Liver (tissue), 3 donors: ENCODE measurements at regions not wholly inside any gene's neighbourhood (a gene's known extent, or its start where the extent isn't known, plus 50 kb on each side); places are given as distances from the start of the nearest gene placed in this dataset.

Experiments
- ATF3 ChIP-seq: IDR thresholded peaks from 2 replicates; pipeline ENCODE4 v1.6.1; 2016; ENCODE audit warnings: antibody characterized with exemption
- CTCF ChIP-seq: fragments of 150-350 bp; IDR thresholded peaks from 2 replicates; pipeline ENCODE4 v1.5.1; 2017; ENCODE audit warnings: improper control_type of control experiment, low read depth, low read length; ENCODE audit not compliant: missing input control
- FOXA1 ChIP-seq: IDR thresholded peaks from 2 replicates; pipeline ENCODE4 v1.6.1; 2016; ENCODE audit warnings: antibody characterized with exemption
- NR2F2 ChIP-seq: IDR thresholded peaks from 2 replicates; pipeline ENCODE4 v1.6.1; 2016; ENCODE audit warnings: antibody characterized with exemption
- ZBTB33 ChIP-seq: IDR thresholded peaks from 2 replicates; pipeline ENCODE4 v1.6.1; 2016; ENCODE audit warnings: antibody characterized with exemption
- donor health status: healthy.
- donor health status: healthy.

- TF ChIP-seq CTCF (peak; percentile 82), ZBTB33 (no peak), FOXA1 (no peak), NR2F2 (no peak), ATF3 (no peak)
Observed at GRCh38 chr7:122219253-122219865, 75.3 kb upstream of the AASS start.
